Endodermal cell (in vitro differentiated cells): ENCODE measurements at regions not wholly inside any gene's neighbourhood (a gene's known extent, or its start where the extent isn't known, plus 50 kb on each side); places are given as distances from the start of the nearest gene placed in this dataset.

Experiments used
- DNase-seq: peaks from one replicate; pipeline ENCODE4 v3.0.0-alpha.2; 2017
- H3K27ac ChIP-seq: 2 replicates; pipeline ENCODE4 v1.5.1; 2013; ENCODE audit warnings: mild to moderate bottlenecking, low read depth, low read length, moderate library complexity
- H3K27me3 ChIP-seq: 2 replicates; pipeline ENCODE4 v1.6.1; 2013; ENCODE audit warnings: mild to moderate bottlenecking, low read length, moderate library complexity; ENCODE audit not compliant: insufficient read depth, control insufficient read depth, poor library complexity, severe bottlenecking
- H3K36me3 ChIP-seq: 2 replicates; pipeline ENCODE4 v1.7.0; 2013; ENCODE audit warnings: mild to moderate bottlenecking, low read length, moderate library complexity; ENCODE audit not compliant: control insufficient read depth, insufficient read depth
- H3K4me1 ChIP-seq: one replicate; pipeline ENCODE4 v1.7.0; 2013; ENCODE audit warnings: low read length; ENCODE audit not compliant: control insufficient read depth, insufficient read depth
- H3K4me3 ChIP-seq: 2 replicates; pipeline ENCODE4 v1.5.1; 2013; ENCODE audit warnings: mild to moderate bottlenecking, low read length, moderate library complexity
- H3K9ac ChIP-seq: 2 replicates; pipeline ENCODE4 v1.6.1; 2013; ENCODE audit warnings: mild to moderate bottlenecking, low read length, moderate library complexity; ENCODE audit not compliant: poor library complexity, severe bottlenecking; ENCODE audit errors: extremely low read depth
- H3K9me3 ChIP-seq: 2 replicates; pipeline ENCODE4 v1.6.1; 2013; ENCODE audit warnings: mild to moderate bottlenecking, low read length, moderate library complexity; ENCODE audit not compliant: control insufficient read depth
- H3K27ac Mint-ChIP-seq: 2 replicates; pipeline ENCODE4 v1.8.0; 2020; ENCODE audit warnings: mixed read lengths
- H3K27me3 Mint-ChIP-seq: 2 replicates; pipeline ENCODE4 v1.8.0; 2021; ENCODE audit warnings: mild to moderate bottlenecking, mixed read lengths; ENCODE audit not compliant: insufficient read depth
- H3K36me3 Mint-ChIP-seq: 2 replicates; pipeline ENCODE4 v1.8.0; 2020; ENCODE audit warnings: low read depth, mixed read lengths
- H3K4me1 Mint-ChIP-seq: 2 replicates; pipeline ENCODE4 v1.8.0; 2020; ENCODE audit warnings: mixed read lengths
- H3K4me3 Mint-ChIP-seq: 2 replicates; pipeline ENCODE4 v1.8.0; 2020; ENCODE audit warnings: mild to moderate bottlenecking, moderate library complexity, mixed read lengths
- H3K9me3 Mint-ChIP-seq: 2 replicates; pipeline ENCODE4 v1.8.0; 2020; ENCODE audit warnings: mild to moderate bottlenecking, mixed read lengths
- CTCF ChIP-seq: fragments of 200-600 bp; sonication (generic); conservative IDR thresholded peaks from 2 replicates; pipeline ENCODE4 v1.5.0; 2021; ENCODE audit warnings: antibody characterized with exemption, mild to moderate bottlenecking
- WGBS, 2 experiments: methylation state at CpG; one replicate each; pipeline versions ENCODE4 v1.1.5 to v1.1.7; 2013; ENCODE audit warnings: missing lambda C conversion rate in 2 of 2, mixed read lengths in 1 of 2; ENCODE audit not compliant: insufficient coverage in 1 of 2, insufficient read length in 1 of 2; 5-methylcytosine and 5-hydroxymethylcytosine counted together

GRCh38 chr13:50484472-50485113 lies 358.9 kb downstream of the DLEU7 start:
- H3K27me3 ChIP-seq = no peaks in the 10 kb centered on the region
- Mint-ChIP-seq H3K27ac (no peak overlapping the region), H3K9me3 (no peaks in the 10 kb centered on the region), H3K4me1 (peaks cover 17% of the 10 kb centered on the region), H3K4me3 (no peak overlapping the region), H3K36me3 (no peaks in the 10 kb centered on the region), H3K27me3 (no peaks in the 10 kb centered on the region)
- 76 to 89% methylated on average over 12 of the region's 12 CpGs for WGBS, 2 experiments
- no peak for TF ChIP-seq CTCF
- no peaks in the 10 kb centered on the region for H3K9me3 ChIP-seq
- H3K9ac ChIP-seq = no peak overlapping the region
- H3K36me3 ChIP-seq = no peaks in the 10 kb centered on the region
- H3K4me1 ChIP-seq = peaks cover 9% of the 10 kb centered on the region
- H3K27ac ChIP-seq = no peak overlapping the region
- no peak for DNase-seq
- no peak overlapping the region for H3K4me3 ChIP-seq

DNA sequence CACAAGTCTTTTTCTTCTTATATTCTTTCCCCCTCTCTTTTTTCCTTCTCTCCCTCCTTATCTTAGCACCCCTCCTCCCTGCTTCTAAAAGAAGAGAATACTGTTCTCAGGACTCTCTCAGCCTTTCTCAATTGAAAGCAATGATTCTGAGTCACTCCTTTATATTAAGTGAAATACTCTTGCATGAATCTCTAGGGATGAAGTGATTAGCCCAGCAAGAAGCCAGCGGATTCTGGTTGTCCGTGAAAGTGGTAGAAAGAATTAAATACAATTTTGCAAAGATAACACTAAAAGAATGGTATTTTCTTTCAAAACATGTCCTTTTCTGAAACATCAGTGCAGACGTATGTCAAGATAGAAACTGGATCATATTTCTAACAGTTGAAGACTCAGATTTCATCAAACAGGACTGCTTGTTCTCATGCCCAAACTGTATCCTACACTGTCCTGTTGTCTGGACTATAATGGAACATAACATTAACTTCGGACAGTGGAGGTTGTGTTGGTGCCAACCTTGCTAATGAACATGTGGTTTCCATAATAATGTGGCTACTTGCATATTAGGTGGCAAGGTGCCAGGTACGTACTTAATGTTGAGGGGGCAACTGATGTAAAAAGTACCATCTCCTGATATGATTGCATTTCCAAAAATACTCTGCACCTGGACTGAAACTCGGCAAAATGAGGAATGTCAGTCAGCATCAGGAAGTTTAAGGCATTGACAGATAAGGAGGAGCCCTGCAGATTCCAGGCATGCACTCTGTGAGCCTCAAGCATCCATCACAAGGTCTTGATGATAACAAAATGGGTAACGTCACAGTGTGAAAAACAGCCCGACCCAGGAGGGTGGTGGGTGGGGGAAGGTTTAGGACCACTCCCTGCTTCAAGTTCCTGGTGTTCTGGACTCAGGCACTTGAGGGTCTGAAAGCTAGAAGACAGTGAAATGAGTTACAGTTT lies 357.2 kb downstream of the DLEU7 start:
- no peak overlapping the region for H3K27ac ChIP-seq
- H3K27me3 Mint-ChIP-seq = no peaks in the 10 kb centered on the region
- H3K9me3 ChIP-seq = no peaks in the 10 kb centered on the region
- WGBS, 2 experiments = 78 to 95% methylated on average over 5 to 8 of the region's 8 CpGs
- no peaks in the 10 kb centered on the region for H3K9me3 Mint-ChIP-seq
- no peak for TF ChIP-seq CTCF
- no peak overlapping the region for H3K27ac Mint-ChIP-seq
- H3K4me3 Mint-ChIP-seq = no peak overlapping the region
- H3K9ac ChIP-seq = no peak overlapping the region
- H3K36me3 ChIP-seq = no peaks in the 10 kb centered on the region
- H3K4me1 ChIP-seq = peaks cover 9% of the 10 kb centered on the region
- H3K4me1 Mint-ChIP-seq = peaks cover 14% of the 10 kb centered on the region
- no peak overlapping the region for H3K4me3 ChIP-seq
- H3K27me3 ChIP-seq = no peaks in the 10 kb centered on the region
- H3K36me3 Mint-ChIP-seq = no peaks in the 10 kb centered on the region
- DNase-seq = peak; percentile 49

- no peak overlapping the region for H3K27ac Mint-ChIP-seq
Measured at GRCh38 chr13:50493683-50494082, 349.8 kb downstream of the DLEU7 start.

More at GRCh38 chr13:50493683-50494082, 349.8 kb downstream of the DLEU7 start:
- no peaks in the 10 kb centered on the region for H3K4me1 Mint-ChIP-seq
- no peaks in the 10 kb centered on the region for H3K36me3 Mint-ChIP-seq
- no peak overlapping the region for H3K27ac ChIP-seq
- 82 to 86% methylated on average over 3 of the region's 3 CpGs for WGBS, 2 experiments
- H3K4me1 ChIP-seq = no peaks in the 10 kb centered on the region
- no peaks in the 10 kb centered on the region for H3K27me3 Mint-ChIP-seq
- no peak overlapping the region for H3K4me3 ChIP-seq
- H3K4me3 Mint-ChIP-seq = no peak overlapping the region
- no peaks in the 10 kb centered on the region for H3K9me3 ChIP-seq
- no peak for TF ChIP-seq CTCF
- no peak overlapping the region for H3K9ac ChIP-seq
- no peaks in the 10 kb centered on the region for H3K27me3 ChIP-seq
- DNase-seq = no peak
- H3K36me3 ChIP-seq = no peaks in the 10 kb centered on the region
- H3K9me3 Mint-ChIP-seq = no peaks in the 10 kb centered on the region
